ENCODE measurements at regions not wholly inside any gene's neighbourhood (a gene's known extent, or its start where the extent isn't known, plus 50 kb on each side); places are given as distances from the start of the nearest gene placed in this dataset.

DNA sequence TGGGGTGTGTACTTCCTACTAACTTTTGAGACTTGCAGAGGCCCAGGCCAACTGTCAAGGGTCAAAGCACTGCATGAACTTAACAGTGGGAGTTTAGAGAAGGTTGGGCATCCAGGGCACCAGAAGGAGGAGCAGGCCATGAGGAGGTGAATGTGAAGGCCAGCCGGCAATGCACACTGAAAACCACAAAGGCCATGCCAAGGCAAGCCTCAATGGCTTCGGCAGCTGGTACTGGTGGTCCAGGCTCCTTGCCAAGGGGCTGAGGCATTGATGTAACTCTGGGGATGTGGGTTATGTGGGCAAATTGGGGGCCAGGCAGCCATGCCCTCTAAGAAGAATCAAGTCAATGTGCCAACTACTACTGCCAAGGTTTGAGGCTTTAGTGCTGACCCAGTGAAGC lies 222.4 kb downstream of the UNC5CL start:
- no peak overlapping the region for H3K27ac ChIP-seq
- no peak for DNase-seq (ENCODE audit: low spot score)
- ChIA-PET POLR2A (ENCODE audit: low non-redundant PET) (no interaction called here), CTCF (no interaction called here)
- no peak for TF ChIP-seq CTCF (conservative IDR thresholded peaks at IDR 0.05; ENCODE audit: low read depth)

DNA sequence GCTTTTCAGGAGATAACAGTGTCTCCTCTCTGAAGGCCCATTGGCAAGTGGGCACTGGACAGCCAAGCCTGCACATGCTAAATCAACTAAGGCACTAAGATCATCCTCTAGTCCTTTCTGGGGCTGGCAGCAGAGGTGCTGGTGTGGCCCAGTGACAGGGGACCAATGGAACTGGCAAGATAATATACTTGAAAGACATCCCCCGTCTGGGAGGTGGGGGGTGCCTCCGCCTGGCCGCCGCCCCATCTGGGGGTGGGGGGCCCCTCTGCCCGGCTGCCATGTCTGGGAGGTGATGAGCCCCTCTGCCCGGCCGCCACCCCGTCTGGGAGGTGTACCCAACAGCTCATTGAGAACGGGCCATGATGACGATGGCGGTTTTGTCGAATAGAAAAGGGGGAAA lies 223.3 kb downstream of the UNC5CL start:
- no peak for DNase-seq (ENCODE audit: low spot score)
- TF ChIP-seq CTCF (conservative IDR thresholded peaks at IDR 0.05; ENCODE audit: low read depth), result no peak
- ChIA-PET POLR2A (ENCODE audit: low non-redundant PET) (no interaction called here), CTCF (no interaction called here)
- H3K27ac ChIP-seq, result no peak overlapping the region

DNA sequence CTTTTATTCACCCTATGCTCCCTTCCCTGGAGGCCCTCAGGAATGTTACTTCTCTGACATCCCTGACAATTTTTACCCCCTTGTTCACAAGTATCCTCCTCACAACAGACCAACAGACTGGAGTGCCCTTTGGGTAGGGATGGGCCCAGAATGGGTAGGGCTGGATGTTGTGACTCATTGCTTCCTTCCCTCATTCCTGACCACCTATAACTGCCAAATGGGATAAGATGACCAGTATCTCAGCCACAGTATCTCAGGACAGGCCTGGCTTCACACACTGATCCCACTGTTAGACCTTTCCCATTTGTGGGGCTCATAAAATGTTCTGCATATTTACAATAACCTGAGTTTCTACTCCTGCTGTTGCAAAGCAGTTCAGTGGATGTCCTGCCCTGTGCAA lies 223.0 kb upstream of the LRFN2 start:
- ChIA-PET CTCF (interaction anchor here (0.6 kb wide), 1 partner anchor 277 kb away, joined by 3 read pairs; no protein-coding TSS in a partner anchor), POLR2A (ENCODE audit: low non-redundant PET) (no interaction called here)
- DNase-seq (ENCODE audit: low spot score), result peak; percentile 26

DNA sequence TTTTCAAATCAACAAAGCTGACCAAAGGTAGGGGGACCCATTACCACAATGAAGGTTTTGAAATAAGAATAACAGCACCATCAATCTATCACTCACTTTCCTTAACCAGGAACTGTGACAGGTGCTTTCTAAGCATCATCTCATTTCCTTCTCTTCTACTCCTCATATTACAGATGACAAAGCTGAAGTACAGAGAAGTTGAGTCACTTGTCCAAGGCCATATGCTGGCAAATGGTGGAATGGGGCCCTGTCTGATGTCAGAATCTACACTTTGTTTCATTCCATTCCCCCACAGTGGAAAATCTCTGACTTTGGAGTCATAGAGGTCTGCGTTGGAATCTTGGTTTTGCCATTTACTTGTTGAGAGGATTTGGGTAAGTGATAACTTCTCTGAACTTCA lies 222.5 kb upstream of the LRFN2 start:
- CTCF ChIA-PET, result no interaction called here
- no peak for DNase-seq (ENCODE audit: low spot score)
- POLR2A ChIA-PET (ENCODE audit: low non-redundant PET), result no interaction called here
- TF ChIP-seq CTCF (conservative IDR thresholded peaks at IDR 0.05; ENCODE audit: low read depth), result no peak
- no peak overlapping the region for H3K27ac ChIP-seq

More for the DNA sequence above, 223.0 kb upstream of the LRFN2 start:
- no peak for TF ChIP-seq CTCF (conservative IDR thresholded peaks at IDR 0.05; ENCODE audit: low read depth)
- H3K27ac ChIP-seq, result no peak overlapping the region

- TF ChIP-seq CTCF (conservative IDR thresholded peaks at IDR 0.05; ENCODE audit: low read depth), result no peak
Measured at GRCh38 chr6:40807484-40807883, 220.3 kb upstream of the LRFN2 start.

GRCh38 chr6:40806256-40806864 lies 219.2 kb upstream of the LRFN2 start:
- POLR2A ChIA-PET (ENCODE audit: low non-redundant PET), result no interaction called here
- CTCF ChIA-PET, result no interaction called here
- no peak for DNase-seq (ENCODE audit: low spot score)
- no peak for TF ChIP-seq CTCF (conservative IDR thresholded peaks at IDR 0.05; ENCODE audit: low read depth)
- H3K27ac ChIP-seq, result no peak overlapping the region

More at GRCh38 chr6:40807484-40807883, 220.3 kb upstream of the LRFN2 start:
- POLR2A ChIA-PET (ENCODE audit: low non-redundant PET), result no interaction called here
- H3K27ac ChIP-seq, result no peak overlapping the region
- no peak for DNase-seq (ENCODE audit: low spot score)
- CTCF ChIA-PET, result no interaction called here
